Tibial artery (tissue), 4 donors: ENCODE measurements at regions not wholly inside any gene's neighbourhood (a gene's known extent, or its start where the extent isn't known, plus 50 kb on each side); places are given as distances from the start of the nearest gene placed in this dataset.

Source experiments
- DNase-seq, 2 donors: peaks; one replicate each; pipeline ENCODE4 v3.0.0-alpha.2; 2019
- H3K27ac ChIP-seq, 2 donors: fragments of 200-600 bp; sonication (generic) in 1 of 2; 1 replicate in 1 of 2; 2 replicates in 1 of 2; pipeline ENCODE4 v1.5.1; 2018 to 2019; ENCODE audit warnings: mild to moderate bottlenecking in 1 of 2
- H3K27me3 ChIP-seq, 2 donors: fragments of 200-600 bp; sonication (generic) in 1 of 2; one replicate each; pipeline versions ENCODE4 v1.5.1 to v1.6.0; 2016 to 2019
- H3K36me3 ChIP-seq, 3 donors: fragments of 200-600 bp; sonication (generic) in 2 of 3; one replicate each; pipeline ENCODE4 v1.5.1; 2016 to 2019; ENCODE audit warnings: mild to moderate bottlenecking in 2 of 3
- H3K4me1 ChIP-seq, 4 donors: fragments of 200-600 bp; sonication (generic) in 2 of 4; 1 replicate in 3 of 4; 2 replicates in 1 of 4; pipeline ENCODE4 v1.5.1; 2016 to 2019
- H3K4me3 ChIP-seq, 2 donors: fragments of 200-600 bp; sonication (generic) in 1 of 2; 1 replicate in 1 of 2; 2 replicates in 1 of 2; pipeline ENCODE4 v1.5.1; 2018 to 2019; ENCODE audit warnings: mild to moderate bottlenecking in 2 of 2
- H3K9me3 ChIP-seq, 3 donors: fragments of 200-600 bp; sonication (generic) in 1 of 3; one replicate each; pipeline ENCODE4 v1.5.1; 2016 to 2019
- intact Hi-C: fragments of 100-400 bp; cut with DNase I; formaldehyde crosslinking; loops from one replicate; pipeline ENCODE4 v1.15.0; 2023; ENCODE audit warnings: low total_unique reads
- TF ChIP-seq, protein P1 (sequence below), 2 experiments: fragments of 200-600 bp in 1 of 2; fragments of 450-650 bp in 1 of 2; IDR thresholded peaks; one replicate each; pipeline ENCODE4 v1.5.1; 2017 to 2019; ENCODE audit warnings: antibody characterized with exemption in 2 of 2, mild to moderate bottlenecking in 1 of 2, moderate library complexity in 1 of 2

DNA sequence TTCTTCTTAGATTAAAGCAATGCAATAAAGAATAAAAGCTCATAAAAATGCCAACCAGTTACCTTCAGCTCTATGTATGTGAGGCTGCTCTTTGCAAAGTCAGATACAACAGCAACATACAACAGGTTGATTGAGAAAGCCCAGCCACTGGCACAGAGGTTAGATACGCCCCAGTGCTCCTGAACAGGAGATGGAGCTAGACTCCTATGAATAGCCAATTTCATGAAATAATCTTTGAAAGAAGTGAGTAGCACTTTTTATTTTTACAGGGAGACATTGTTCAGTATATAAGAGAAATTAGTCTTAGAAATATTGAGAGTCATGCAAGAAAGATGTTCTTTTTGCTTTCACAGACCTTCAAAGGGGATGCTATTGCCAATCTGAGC lies 362.4 kb upstream of the MEX3C start:
- H3K4me3 ChIP-seq, result no peak overlapping the region
- no peaks in the 10 kb centered on the region for H3K9me3 ChIP-seq
- no peaks in the 10 kb centered on the region for H3K36me3 ChIP-seq
- H3K27me3 ChIP-seq, result no peaks in the 10 kb centered on the region
- TF ChIP-seq, protein P1, sequence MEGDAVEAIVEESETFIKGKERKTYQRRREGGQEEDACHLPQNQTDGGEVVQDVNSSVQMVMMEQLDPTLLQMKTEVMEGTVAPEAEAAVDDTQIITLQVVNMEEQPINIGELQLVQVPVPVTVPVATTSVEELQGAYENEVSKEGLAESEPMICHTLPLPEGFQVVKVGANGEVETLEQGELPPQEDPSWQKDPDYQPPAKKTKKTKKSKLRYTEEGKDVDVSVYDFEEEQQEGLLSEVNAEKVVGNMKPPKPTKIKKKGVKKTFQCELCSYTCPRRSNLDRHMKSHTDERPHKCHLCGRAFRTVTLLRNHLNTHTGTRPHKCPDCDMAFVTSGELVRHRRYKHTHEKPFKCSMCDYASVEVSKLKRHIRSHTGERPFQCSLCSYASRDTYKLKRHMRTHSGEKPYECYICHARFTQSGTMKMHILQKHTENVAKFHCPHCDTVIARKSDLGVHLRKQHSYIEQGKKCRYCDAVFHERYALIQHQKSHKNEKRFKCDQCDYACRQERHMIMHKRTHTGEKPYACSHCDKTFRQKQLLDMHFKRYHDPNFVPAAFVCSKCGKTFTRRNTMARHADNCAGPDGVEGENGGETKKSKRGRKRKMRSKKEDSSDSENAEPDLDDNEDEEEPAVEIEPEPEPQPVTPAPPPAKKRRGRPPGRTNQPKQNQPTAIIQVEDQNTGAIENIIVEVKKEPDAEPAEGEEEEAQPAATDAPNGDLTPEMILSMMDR (IDR thresholded peaks at IDR 0.05), result no peak
- no peaks in the 10 kb centered on the region for H3K4me1 ChIP-seq
- no peak overlapping the region for H3K27ac ChIP-seq
- intact Hi-C loops, result no loop called here
- DNase-seq, result no peak

DNA sequence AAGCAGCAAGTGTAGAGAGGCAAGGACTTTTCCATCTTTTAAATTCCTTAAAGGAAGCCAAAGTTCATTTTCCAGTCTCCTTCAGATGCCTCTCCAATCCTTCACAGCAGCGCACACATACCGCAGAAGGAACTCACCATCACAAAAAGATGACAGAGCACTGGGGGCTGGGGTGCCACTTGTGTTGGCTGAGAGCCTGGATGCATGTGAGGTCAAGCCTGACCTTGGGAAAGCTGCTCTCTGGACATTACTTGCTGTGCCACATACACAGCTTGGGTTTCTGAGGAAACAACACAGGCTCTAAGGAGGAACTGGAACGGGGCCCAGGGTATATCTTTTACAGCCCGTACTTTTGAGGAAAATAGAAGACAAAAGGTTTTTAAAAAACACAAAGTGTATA lies 364.3 kb upstream of the MEX3C start:
- DNase-seq, result no peak
- intact Hi-C loops, result no loop called here
- Histone ChIP-seq H3K27ac (no peak overlapping the region), H3K27me3 (no peaks in the 10 kb centered on the region), H3K4me1 (no peaks in the 10 kb centered on the region), H3K9me3 (no peaks in the 10 kb centered on the region), H3K4me3 (no peak overlapping the region), H3K36me3 (no peaks in the 10 kb centered on the region)
- TF ChIP-seq, protein P1 (IDR thresholded peaks at IDR 0.05), result no peak

DNA sequence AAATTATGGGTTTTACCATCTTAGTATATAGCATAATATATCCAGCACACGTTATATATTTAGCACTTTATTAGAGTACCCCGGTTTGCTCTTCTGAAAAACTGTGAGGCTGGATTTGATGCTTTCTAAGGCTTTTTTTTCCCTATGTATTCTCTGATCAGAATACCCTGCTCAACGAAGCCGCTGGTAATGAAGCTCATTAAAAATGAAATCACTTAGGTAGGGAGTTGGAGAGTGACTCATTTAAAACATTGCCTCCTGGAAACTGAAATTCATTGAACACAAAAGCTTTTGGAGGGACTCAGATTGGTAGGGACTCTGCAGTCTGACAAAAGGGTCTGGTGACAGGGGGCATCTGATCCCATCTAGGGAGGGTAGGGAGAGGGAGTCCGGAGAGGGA lies 365.4 kb upstream of the MEX3C start:
- no peak overlapping the region for H3K27ac ChIP-seq
- no peaks in the 10 kb centered on the region for H3K9me3 ChIP-seq
- H3K36me3 ChIP-seq, result no peaks in the 10 kb centered on the region
- no peaks in the 10 kb centered on the region for H3K27me3 ChIP-seq
- TF ChIP-seq, protein P1 (IDR thresholded peaks at IDR 0.05), result no peak
- DNase-seq, result no peak
- H3K4me3 ChIP-seq, result no peak overlapping the region
- intact Hi-C loops, result no loop called here
- no peaks in the 10 kb centered on the region for H3K4me1 ChIP-seq

DNA sequence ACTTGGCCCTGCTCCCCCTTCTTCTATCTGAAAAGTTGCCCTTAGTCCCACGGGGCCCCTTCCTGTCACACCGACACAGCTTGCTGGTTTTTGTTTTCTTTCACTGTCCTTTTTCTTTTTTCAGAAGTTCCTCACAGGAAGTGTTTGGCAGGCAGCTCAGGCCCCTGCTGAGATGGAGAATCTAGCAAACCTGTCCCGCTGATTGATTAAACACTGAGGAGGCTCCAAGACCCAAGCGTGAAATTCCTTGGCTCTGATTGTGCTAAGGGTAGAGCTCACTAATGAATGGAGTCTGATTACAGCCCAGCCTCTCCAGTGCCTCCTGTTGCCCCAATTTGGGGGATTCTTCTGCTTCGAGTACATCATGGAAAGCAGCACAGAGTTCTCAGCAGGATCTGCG lies 365.9 kb upstream of the MEX3C start:
- DNase-seq, result no peak
- TF ChIP-seq, protein P1 (IDR thresholded peaks at IDR 0.05), result no peak
- no peaks in the 10 kb centered on the region for H3K27me3 ChIP-seq
- no peaks in the 10 kb centered on the region for H3K9me3 ChIP-seq
- H3K27ac ChIP-seq, result no peak overlapping the region
- no peaks in the 10 kb centered on the region for H3K36me3 ChIP-seq
- H3K4me3 ChIP-seq, result no peak overlapping the region
- intact Hi-C loops, result no loop called here
- H3K4me1 ChIP-seq, result no peaks in the 10 kb centered on the region

DNA sequence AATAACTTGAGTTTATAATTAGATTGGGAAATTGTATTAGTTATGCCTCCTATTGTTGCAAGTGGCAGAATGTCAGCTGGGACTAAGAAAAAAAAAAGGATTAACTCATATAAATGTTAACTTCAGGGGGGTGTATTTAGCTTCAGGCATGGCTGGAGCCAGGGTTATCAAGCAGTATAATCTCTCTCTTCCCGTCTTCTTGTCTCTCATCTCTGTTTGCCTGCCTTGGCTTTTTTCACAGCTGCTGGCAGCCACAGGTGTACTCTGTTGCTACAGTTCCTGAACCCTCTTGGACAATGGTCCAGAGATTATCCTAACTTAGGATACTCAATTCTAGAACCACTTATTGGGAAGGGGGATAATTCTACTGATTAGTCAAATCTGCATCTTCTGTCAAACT lies 370.7 kb upstream of the MEX3C start:
- H3K36me3 ChIP-seq, result no peaks in the 10 kb centered on the region
- H3K4me3 ChIP-seq, result no peak overlapping the region
- H3K27ac ChIP-seq, result no peak overlapping the region
- H3K9me3 ChIP-seq, result no peaks in the 10 kb centered on the region
- H3K4me1 ChIP-seq, result no peaks in the 10 kb centered on the region
- intact Hi-C loops, result no loop called here
- DNase-seq, result no peak
- no peaks in the 10 kb centered on the region for H3K27me3 ChIP-seq
- TF ChIP-seq, protein P1 (IDR thresholded peaks at IDR 0.05), result no peak

DNA sequence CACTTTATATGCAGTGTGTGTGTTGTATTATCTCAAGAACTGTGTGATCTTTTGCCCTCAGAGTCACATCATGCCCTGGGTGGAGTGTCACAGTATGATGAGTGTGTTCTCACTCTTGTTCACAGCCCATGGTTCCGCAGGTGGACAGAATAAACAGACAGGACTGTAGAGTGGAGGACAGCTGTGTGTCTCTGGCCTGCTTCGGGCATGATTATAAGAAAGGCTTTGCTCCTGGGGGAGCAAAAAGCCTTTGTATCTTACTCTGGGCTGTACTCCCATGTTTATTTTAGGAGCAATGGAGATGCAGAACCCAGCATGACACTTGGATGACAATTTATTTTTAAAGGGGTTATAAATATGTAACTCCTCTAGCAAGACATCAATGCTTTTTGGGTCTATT lies 371.7 kb upstream of the MEX3C start:
- H3K36me3 ChIP-seq, result no peaks in the 10 kb centered on the region
- H3K27me3 ChIP-seq, result no peaks in the 10 kb centered on the region
- no peak for DNase-seq
- intact Hi-C loops, result no loop called here
- H3K9me3 ChIP-seq, result no peaks in the 10 kb centered on the region
- TF ChIP-seq, protein P1 (IDR thresholded peaks at IDR 0.05), result no peak
- H3K4me1 ChIP-seq, result no peaks in the 10 kb centered on the region
- no peak overlapping the region for H3K4me3 ChIP-seq
- H3K27ac ChIP-seq, result no peak overlapping the region
